ENCODE measurements at regions not wholly inside any gene's neighbourhood (a gene's known extent, or its start where the extent isn't known, plus 50 kb on each side); places are given as distances from the start of the nearest gene placed in this dataset.

- DNase-seq (ENCODE audit: low read depth) = no peak
- TF ChIP-seq, protein P1, sequence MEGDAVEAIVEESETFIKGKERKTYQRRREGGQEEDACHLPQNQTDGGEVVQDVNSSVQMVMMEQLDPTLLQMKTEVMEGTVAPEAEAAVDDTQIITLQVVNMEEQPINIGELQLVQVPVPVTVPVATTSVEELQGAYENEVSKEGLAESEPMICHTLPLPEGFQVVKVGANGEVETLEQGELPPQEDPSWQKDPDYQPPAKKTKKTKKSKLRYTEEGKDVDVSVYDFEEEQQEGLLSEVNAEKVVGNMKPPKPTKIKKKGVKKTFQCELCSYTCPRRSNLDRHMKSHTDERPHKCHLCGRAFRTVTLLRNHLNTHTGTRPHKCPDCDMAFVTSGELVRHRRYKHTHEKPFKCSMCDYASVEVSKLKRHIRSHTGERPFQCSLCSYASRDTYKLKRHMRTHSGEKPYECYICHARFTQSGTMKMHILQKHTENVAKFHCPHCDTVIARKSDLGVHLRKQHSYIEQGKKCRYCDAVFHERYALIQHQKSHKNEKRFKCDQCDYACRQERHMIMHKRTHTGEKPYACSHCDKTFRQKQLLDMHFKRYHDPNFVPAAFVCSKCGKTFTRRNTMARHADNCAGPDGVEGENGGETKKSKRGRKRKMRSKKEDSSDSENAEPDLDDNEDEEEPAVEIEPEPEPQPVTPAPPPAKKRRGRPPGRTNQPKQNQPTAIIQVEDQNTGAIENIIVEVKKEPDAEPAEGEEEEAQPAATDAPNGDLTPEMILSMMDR (IDR thresholded peaks at IDR 0.05; ENCODE audit: control insufficient read depth, extremely low read depth, insufficient read depth) = no peak
- H3K4me3 ChIP-seq (ENCODE audit: low read depth, low read length) = no peak overlapping the region
Observed at GRCh38 chr9:81868145-81868544, 60.1 kb upstream of the SPATA31D4 start.

GRCh38 chr9:81871695-81872094 is 56.5 kb upstream of the SPATA31D4 start:
- no peak overlapping the region for H3K4me3 ChIP-seq (ENCODE audit: low read depth, low read length)
- TF ChIP-seq, protein P1 (IDR thresholded peaks at IDR 0.05; ENCODE audit: control insufficient read depth, extremely low read depth, insufficient read depth) = no peak
- no peak for DNase-seq (ENCODE audit: low read depth)

DNA sequence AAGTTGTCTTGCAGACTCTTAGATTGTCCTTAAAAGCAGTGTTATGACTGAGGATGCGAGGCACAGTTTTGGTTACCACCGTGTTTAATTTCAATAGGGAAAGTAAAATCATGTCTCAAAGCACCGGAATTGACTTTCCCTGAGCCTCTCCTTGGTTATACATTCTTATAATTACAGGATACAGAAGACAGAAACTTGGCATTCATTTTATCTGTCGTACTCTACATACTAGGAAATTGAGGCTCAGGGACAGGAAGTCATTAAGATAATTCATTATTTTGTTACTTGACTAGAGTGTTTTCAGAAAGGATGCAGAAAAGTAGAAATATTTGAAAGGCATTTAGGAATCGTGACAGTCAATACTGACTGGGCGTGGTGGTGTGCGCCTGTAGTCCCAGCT is 54.0 kb upstream of the SPATA31D4 start:
- TF ChIP-seq, protein P1 (IDR thresholded peaks at IDR 0.05; ENCODE audit: control insufficient read depth, extremely low read depth, insufficient read depth) = no peak
- DNase-seq (ENCODE audit: low read depth) = no peak
- H3K4me3 ChIP-seq (ENCODE audit: low read depth, low read length) = no peak overlapping the region

DNA sequence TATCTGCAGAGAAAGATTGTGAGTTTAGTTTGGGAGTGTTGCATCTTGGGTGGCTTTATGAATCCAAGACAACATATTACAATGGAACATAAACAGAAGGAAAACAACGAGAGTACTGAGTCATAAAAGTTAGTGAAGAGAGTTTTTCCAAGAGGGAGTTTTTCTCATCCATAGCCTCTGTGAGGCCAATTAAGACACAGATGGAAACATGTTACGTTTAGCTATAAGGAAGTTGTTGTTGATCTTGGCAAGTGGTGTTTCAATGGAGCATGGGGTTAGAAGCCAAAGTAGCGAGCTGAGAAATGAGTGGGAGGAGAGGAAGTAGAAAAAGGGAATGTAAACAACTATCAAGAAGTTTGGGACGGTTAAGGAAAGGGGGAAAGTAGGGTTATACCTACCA is 53.3 kb upstream of the SPATA31D4 start:
- DNase-seq (ENCODE audit: low read depth) = peak; percentile 65
- TF ChIP-seq, protein P1 (IDR thresholded peaks at IDR 0.05; ENCODE audit: control insufficient read depth, extremely low read depth, insufficient read depth) = no peak
- H3K4me3 ChIP-seq (ENCODE audit: low read depth, low read length) = no peak overlapping the region

GRCh38 chr9:81877047-81877446 is 51.2 kb upstream of the SPATA31D4 start:
- DNase-seq (ENCODE audit: low read depth) = no peak
- TF ChIP-seq, protein P1 (IDR thresholded peaks at IDR 0.05; ENCODE audit: control insufficient read depth, extremely low read depth, insufficient read depth) = no peak
- H3K4me3 ChIP-seq (ENCODE audit: low read depth, low read length) = no peak overlapping the region

Data from LNCaP clone FGC (cell line).